ENCODE measurements at regions not wholly inside any gene's neighbourhood (a gene's known extent, or its start where the extent isn't known, plus 50 kb on each side); places are given as distances from the start of the nearest gene placed in this dataset.
"Not testable (repeated sequence)": the region's sequence is repeated elsewhere in the genome, so short reads cannot be mapped to it uniquely, and the experiment has no call there.

DNA sequence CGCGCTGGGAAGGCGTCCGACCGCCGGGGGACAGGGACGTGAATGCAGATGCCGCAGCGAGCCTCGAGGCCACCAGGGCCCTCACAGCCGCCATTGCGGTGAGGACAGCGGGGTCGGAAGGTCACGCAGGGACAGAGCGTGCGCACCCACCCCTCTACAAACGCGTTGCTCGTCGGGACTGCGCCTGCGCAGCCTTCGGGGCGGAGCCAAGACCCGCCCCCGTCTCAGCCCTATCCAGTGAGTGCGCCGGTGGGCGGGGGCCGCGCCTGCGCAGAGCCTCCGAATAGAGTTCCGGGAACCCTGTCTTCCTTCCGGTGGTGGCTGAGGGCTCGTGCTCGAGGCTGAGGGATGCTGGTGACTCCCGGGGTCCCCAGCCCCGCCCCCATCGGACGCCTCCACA, 5393.1 kb upstream of the TPTE start:
- peak; percentile 87 for DNase-seq (ENCODE audit: low read depth)

DNA sequence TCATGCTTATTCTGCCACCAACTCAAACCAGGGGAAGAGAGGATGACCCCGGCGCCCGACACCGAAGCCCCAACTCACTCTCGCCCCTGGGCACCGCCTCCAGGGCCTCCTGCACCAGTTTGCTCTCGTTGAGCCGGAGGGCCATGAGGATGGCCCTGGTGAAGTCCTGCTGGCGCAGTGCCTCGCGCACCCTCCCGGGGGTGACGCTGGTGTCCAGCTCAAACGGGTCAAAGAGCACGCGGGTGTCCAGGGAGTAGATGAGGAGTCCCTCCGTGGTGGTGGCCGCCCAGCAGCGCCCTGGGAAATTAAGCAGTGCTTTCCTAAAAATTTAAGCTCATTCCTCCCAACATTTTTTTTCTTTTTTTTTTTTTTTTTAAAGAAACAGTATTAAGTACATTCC, 5387.6 kb upstream of the TPTE start:
- DNase-seq (ENCODE audit: low read depth) = not testable (repeated sequence)

DNA sequence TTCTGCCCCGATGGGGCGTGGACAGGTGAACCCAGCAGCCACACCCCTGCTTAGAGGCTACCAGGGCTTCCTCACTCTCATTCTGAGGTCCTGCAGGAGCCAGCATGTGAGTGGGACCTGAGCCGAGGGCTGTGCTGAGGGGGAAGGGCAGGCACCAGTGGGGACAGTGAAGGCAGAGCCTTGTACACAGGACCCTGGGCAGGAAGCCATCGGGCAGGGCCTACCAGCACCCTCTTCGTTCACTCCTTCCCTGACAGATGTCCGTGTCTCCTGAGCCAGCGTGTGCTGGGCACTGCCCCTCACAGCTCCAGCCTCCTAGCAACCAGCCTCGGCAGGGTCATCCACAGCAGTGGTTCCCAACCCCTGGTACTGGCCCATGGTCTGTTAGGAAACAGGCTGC, 5385.0 kb upstream of the TPTE start:
- not testable (repeated sequence) for DNase-seq (ENCODE audit: low read depth)

DNA sequence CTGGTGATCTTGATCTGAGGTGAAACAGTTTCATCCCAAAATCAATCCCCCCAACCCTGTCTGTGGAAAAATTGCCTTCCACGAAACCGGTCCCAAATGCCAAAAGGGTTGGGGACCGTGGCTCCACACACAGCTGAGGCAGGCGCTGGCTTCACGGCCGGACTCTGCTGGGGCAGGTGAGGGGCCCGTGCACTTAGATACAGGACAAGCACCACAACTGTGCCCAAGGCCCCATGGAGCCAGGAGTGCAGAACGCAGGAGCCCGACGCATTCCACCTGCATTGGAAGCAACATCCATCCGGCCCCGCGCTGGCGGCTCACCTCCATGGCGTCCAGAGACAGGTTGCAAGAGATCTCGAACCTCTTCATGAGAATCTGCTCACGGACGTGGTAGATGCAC, 5384.4 kb upstream of the TPTE start:
- not testable (repeated sequence) for DNase-seq (ENCODE audit: low read depth)

DNA sequence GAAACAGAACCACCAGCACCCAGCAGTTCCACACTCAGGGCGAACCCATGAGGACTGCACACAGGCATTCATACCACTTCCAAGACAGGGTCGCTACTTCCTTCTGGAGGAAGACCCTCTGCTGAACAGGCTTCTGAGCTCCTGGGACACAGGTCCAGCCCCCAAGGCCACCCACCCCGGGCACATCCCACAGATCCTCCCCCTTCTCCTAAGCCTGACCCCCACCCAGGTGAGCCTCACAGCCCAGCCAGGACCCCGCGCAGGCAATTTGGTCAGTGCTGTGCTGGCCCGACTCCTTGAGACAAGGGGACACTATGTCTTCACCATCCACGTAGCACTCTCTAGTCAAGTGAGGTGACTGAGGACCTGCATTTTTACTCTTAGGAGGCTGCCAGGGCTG, 5382.7 kb upstream of the TPTE start:
- DNase-seq (ENCODE audit: low read depth) = not testable (repeated sequence)

DNA sequence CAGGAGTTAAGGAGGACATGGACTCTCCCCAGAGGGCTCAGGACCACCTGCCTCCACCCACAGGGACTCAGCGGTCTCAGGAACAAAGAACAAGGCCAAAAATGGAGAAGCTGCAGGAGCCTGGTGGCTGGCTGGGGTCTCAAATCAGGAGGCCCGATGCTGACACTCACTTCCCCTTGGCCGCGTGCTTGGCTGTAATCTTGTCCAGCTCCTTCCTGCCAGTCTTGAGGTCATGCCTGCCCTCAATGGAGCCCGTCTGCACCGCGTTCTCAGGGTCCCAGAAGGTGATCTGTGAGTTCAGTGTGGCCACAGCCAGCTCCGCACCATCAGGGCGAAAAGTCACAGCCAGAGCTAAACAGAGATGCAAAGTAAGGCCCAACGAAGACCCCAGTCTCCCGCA, 5381.9 kb upstream of the TPTE start:
- DNase-seq (ENCODE audit: low read depth) = not testable (repeated sequence)

DNA sequence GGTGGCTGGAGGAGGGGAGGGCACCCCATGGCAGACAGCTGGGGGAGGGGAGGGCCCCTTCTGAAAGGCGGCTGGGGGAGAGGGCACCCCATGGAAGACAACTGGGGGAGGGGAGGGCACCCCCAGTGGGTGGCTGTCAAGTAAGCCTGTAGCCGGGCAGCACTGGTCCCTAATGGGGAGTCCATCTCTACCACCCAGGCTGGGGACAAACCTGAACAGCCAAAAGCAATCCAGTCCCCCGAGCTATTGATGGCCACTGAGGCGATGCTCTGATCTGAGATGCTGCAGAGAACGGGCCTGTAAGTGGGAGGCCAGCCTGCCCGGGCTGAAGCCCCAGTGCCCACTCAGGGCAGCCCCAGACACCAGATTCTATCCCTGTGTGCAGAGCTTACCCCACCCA, 5378.4 kb upstream of the TPTE start:
- DNase-seq (ENCODE audit: low read depth) = not testable (repeated sequence)

DNA sequence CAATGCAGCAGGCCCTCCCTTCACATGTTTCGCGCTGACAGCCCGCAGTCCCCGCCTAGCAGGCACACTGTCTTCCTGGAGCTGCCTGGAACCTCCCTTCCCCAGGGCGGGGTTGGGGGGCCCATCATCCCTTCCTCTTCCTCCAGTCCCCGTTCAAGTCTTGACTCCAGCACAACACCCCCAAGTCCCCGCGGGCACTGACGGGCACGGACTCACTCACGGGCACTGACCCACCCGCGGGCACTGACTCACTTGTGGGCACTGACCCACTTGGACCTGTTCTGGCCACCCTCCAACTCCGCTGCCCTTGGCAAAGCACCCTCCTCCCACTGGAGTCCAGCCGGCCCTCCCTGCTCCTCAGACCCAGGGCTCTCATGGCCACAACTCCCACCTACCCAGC, 5376.7 kb upstream of the TPTE start:
- not testable (repeated sequence) for DNase-seq (ENCODE audit: low read depth)

DNA sequence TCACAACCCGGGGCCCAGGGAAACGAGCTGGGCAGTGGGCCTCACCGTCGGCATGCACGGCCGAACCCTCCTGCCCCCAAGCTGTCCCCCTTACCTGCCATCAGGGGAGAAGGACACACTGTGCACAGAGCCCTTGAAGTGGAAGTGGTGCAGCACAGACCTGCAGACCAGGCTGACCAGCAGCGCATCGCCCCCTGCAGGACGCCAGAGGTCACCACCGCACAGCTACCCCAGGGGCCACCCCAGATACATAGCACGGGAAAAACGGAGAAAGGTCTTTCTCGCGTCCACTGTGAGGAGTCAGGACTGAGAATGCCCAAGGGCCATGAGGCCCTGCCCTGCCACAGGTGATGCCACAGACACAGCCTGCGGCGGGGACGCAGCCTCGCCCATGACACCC, 5373.7 kb upstream of the TPTE start:
- not testable (repeated sequence) for DNase-seq (ENCODE audit: low read depth)

DNA sequence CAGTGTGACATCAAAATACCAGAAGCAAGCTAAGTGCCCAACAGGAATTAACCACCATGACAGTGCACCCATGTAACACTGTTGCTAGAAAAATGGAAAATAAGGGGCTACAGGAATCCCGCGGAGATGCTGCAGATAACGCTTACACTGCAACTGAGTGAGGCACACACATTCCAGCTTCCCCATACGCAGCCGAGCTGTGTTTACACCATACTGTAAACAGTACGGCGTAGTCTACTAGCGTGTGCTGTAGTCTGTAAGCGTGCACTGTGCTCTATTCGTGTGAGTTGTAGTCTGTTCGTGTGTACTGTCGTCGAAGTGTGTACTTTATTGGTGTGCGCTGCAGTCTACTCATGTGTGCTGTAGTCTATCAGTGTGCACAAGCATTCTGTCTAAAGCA, 5372.2 kb upstream of the TPTE start:
- not testable (repeated sequence) for DNase-seq (ENCODE audit: low read depth)

DNA sequence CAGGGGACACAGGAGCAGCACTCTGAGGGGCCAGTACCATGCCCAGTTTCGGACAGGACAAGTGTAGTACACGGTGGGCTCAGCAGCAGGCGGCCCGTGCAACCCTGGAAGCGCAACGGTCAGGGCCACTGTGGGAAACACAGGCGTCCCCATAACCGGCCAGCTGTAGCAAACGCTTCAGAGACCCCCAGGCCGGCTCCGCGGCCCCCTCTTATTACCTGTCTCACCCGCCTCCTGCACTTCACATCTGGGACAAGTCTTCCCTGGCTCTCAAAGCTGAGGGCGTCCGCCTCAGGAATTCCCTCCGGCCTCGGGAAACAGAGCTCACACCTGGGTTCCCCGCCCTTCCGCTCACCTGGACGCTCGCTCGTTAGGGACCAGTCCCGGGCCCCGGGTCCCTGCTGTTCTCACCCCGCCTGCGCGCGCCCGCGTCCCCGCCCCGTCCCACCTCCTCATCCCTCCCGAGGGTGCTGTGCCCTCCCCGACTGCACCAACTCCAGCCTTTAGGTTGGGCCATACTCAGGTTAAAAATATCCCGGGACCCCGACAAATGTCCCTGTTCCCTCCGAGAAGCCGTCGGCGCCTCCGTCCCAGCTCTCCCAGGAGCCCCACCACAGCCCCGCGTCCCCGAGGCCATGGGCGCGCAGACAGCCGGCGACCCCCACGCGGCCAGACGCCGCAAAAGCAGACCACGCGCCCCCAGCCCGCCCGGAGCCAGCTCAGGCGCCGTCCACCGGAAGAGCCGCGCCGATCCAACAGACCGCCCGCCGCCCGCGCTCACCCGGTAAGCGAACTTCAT, 5367.3 kb upstream of the TPTE start:
- not testable (repeated sequence) for DNase-seq (ENCODE audit: low read depth)

DNA sequence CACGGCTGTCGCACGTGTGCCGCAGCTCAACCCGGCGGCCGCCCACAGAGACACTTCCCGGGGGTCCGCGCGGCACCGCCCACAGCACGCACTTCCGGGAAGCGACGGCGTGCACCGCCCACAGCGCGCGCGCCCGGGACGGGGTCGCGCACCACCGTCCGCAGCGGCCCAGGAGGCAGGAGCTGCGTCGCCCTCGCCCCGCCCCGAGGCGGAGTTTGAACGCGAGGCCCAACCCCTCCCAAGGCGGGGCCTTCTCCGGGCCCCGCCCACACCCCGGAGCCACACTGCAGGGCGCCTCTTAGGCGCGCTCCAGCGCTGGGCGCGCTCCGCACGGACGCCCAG, 5366.8 kb upstream of the TPTE start:
- peak; percentile 72 for DNase-seq (ENCODE audit: low read depth)

DNA sequence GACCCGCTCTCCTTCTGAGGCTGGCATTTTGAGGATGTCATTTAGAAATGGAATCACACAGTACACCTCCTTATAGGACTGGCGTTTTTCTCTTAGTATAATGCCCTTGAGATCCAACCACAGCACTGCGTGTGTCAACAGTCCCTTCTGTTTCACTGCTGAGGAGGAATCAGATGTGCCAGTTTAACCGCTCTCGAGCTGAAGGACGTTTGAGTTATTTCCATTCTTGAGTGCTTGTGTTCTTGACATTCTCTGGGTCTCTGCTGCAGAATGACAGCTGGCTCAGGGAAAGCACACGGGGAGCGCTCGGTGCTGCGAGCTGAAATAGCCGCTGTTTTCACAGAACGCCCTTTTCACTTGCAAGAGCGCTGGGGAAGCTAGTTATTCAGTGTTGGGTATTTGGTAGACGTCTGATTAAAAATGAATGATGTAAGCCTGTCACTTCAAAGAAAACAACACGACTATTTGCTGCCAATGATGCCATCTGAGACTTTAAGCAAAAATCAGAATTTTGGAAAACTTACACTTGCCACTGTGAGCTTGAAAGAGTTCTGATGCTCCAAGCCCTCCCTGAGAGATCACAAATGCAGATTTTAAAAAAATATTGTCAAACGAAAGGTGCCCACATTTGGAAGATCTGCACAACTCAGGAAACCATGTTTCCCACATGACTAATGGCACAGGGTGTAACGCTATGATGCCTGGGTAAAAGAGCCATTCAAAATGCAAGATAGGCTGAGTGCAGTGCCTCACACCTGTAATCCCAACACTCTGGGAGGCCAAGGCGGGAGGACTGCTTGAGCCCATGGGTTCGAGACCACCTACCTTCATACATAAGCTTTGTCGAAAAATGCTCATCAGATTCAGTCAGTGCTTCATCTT, 5358.4 kb upstream of the TPTE start:
- DNase-seq (ENCODE audit: low read depth) = not testable (repeated sequence)

DNA sequence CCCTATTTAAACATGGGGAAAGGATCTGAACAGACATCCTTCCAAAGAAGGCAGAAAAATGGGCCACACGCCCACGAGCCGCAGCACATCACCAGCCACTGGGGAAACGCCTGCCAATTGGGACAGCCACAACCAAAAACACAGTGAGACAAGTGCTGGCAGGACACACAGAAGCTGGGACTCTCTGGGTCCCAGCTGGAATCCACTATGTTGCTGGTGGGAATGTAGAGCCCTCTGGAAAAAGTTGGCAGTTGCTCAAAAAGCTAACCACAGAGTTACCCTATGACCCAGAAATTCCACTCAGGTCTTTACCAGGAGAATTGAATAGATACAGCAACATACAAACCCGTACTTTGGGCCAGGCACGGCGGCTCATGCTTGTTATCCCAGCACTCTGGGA, 5355.6 kb upstream of the TPTE start:
- DNase-seq (ENCODE audit: low read depth) = not testable (repeated sequence)

All from M059J (cell line).